CD14-positive monocyte (primary cell): ENCODE measurements at regions not wholly inside any gene's neighbourhood (a gene's known extent, or its start where the extent isn't known, plus 50 kb on each side); places are given as distances from the start of the nearest gene placed in this dataset.

Source experiments
- DNase-seq, 3 donors: peaks; one replicate each; pipeline ENCODE4 v3.0.0-alpha.2; 2011 to 2022
- H2AFZ ChIP-seq: 2 replicates; pipeline ENCODE4 v1.6.0; 2012; ENCODE audit warnings: mild to moderate bottlenecking, low read depth, low read length, inconsistent platforms; ENCODE audit not compliant: insufficient read depth, poor library complexity, severe bottlenecking
- H3K27ac ChIP-seq, 2 donors: 1 replicate in 1 of 2; 2 replicates in 1 of 2; pipeline ENCODE4 v1.5.1; 2012 to 2013; ENCODE audit warnings: low read length in 2 of 2, control low read depth in 1 of 2, inconsistent platforms in 1 of 2, low read depth in 1 of 2, mild to moderate bottlenecking in 1 of 2
- H3K27me3 ChIP-seq, 2 donors: one replicate each; pipeline versions ENCODE4 v1.6.0 to v1.6.1; 2011 to 2013; ENCODE audit warnings: low read length in 2 of 2; ENCODE audit not compliant: control insufficient read depth in 2 of 2, insufficient read depth in 2 of 2
- H3K36me3 ChIP-seq, 2 donors: replicated peaks in 1 of 2; 1 replicate in 1 of 2; 2 replicates in 1 of 2; pipeline versions ENCODE4 v1.5.1 to v1.6.1; 2012 to 2013; ENCODE audit warnings: low read length in 2 of 2, control low read depth in 1 of 2, inconsistent platforms in 1 of 2, mild to moderate bottlenecking in 1 of 2; ENCODE audit not compliant: insufficient read depth in 2 of 2, control insufficient read depth in 1 of 2
- H3K4me1 ChIP-seq, 2 donors: 1 replicate in 1 of 2; 2 replicates in 1 of 2; pipeline versions ENCODE4 v1.5.1 to v1.6.1; 2012 to 2013; ENCODE audit warnings: low read length in 2 of 2, control low read depth in 1 of 2, inconsistent platforms in 1 of 2, mild to moderate bottlenecking in 1 of 2, moderate library complexity in 1 of 2; ENCODE audit not compliant: insufficient read depth in 2 of 2, control insufficient read depth in 1 of 2
- H3K4me2 ChIP-seq: replicated peaks from 2 replicates; pipeline ENCODE3; 2012; ENCODE audit warnings: low read length, moderate library complexity, mild to moderate bottlenecking; ENCODE audit not compliant: poor library complexity, severe bottlenecking; ENCODE audit errors: extremely low read depth
- H3K4me3 ChIP-seq, 3 experiments: fragments of 200-600 bp in 1 of 3; sonication (generic) in 1 of 3; replicated peaks in 1 of 3; 1 replicate in 2 of 3; 2 replicates in 1 of 3; pipeline ENCODE4 v1.5.1; 2011 to 2013; ENCODE audit warnings: low read length in 3 of 3, mild to moderate bottlenecking in 3 of 3, control low read depth in 2 of 3, low read depth in 2 of 3, inconsistent platforms in 1 of 3, moderate library complexity in 1 of 3
- H3K79me2 ChIP-seq: 2 replicates; pipeline ENCODE4 v1.6.0; 2012; ENCODE audit warnings: mild to moderate bottlenecking, control low read depth, inconsistent platforms, low read length, moderate library complexity; ENCODE audit not compliant: insufficient read depth
- H3K9ac ChIP-seq: 2 replicates; pipeline ENCODE4 v1.6.0; 2017; ENCODE audit warnings: low read length, mild to moderate bottlenecking; ENCODE audit not compliant: insufficient read depth, poor library complexity, severe bottlenecking
- H3K9me3 ChIP-seq, 2 donors: replicated peaks in 1 of 2; 1 replicate in 1 of 2; 2 replicates in 1 of 2; pipeline versions ENCODE4 v1.5.1 to v1.6.1; 2012 to 2013; ENCODE audit warnings: low read length in 2 of 2, control low read depth in 1 of 2; ENCODE audit not compliant: control insufficient read depth in 1 of 2, insufficient read depth in 1 of 2
- H4K20me1 ChIP-seq: 2 replicates; pipeline ENCODE4 v1.6.0; 2012; ENCODE audit warnings: mild to moderate bottlenecking, low read length, control low read depth, moderate library complexity; ENCODE audit not compliant: insufficient read depth
- H3K27ac Mint-ChIP-seq, 7 donors: one replicate each; pipeline ENCODE4 v1.8.0; 2020; ENCODE audit warnings: mild to moderate bottlenecking in 7 of 7, mixed read lengths in 7 of 7, moderate library complexity in 6 of 7, inconsistent platforms in 2 of 7
- H3K27me3 Mint-ChIP-seq, 3 donors: one replicate each; pipeline ENCODE4 v1.8.0; 2021 to 2022; ENCODE audit warnings: low read depth in 3 of 3, mild to moderate bottlenecking in 3 of 3, mixed read lengths in 3 of 3, moderate library complexity in 3 of 3, inconsistent platforms in 1 of 3
- H3K36me3 Mint-ChIP-seq, 2 donors: one replicate each; pipeline ENCODE4 v1.8.0; 2020; ENCODE audit warnings: mixed read lengths in 2 of 2, inconsistent platforms in 1 of 2, mild to moderate bottlenecking in 1 of 2
- H3K4me1 Mint-ChIP-seq: one replicate; pipeline ENCODE4 v1.8.0; 2020; ENCODE audit warnings: mild to moderate bottlenecking, mixed read lengths
- H3K4me3 Mint-ChIP-seq, 2 donors: one replicate each; pipeline ENCODE4 v1.8.0; 2020; ENCODE audit warnings: mild to moderate bottlenecking in 2 of 2, mixed read lengths in 2 of 2, moderate library complexity in 1 of 2
- H3K9me3 Mint-ChIP-seq, 7 donors: one replicate each; pipeline ENCODE4 v1.8.0; 2020 to 2022; ENCODE audit warnings: mixed read lengths in 7 of 7, mild to moderate bottlenecking in 6 of 7, moderate library complexity in 6 of 7, inconsistent platforms in 2 of 7
- CTCF ChIP-seq: fragments of 200-600 bp; IDR thresholded peaks from one replicate; pipeline ENCODE4 v1.8.0; 2022; ENCODE audit warnings: antibody characterized with exemption, mild to moderate bottlenecking
- WGBS: methylation state at CpG from one replicate; pipeline ENCODE4 v1.1.5; 2013; ENCODE audit warnings: missing lambda C conversion rate; ENCODE audit not compliant: insufficient coverage; 5-methylcytosine and 5-hydroxymethylcytosine counted together
- intact Hi-C, 2 donors: fragments of 100-400 bp; cut with micrococcal nuclease; formaldehyde crosslinking; loops; one replicate each; pipeline versions ENCODE4 v1.15.0 to v1.15.1; 2023

- peak overlapping the region in 1 of 3 experiments; percentile 50 for H3K4me3 ChIP-seq
- Mint-ChIP-seq H3K4me3 (peak overlapping the region; percentile 71 to 95), H3K9me3 (peaks cover 0 to 4% (median 2%) of the 10 kb centered on the region in 7 donors), H3K4me1 (peaks cover 4% of the 10 kb centered on the region), H3K36me3 (peaks cover 0 to 1% of the 10 kb centered on the region in 2 donors), H3K27me3 (peaks cover 31 to 46% (median 45%) of the 10 kb centered on the region in 3 donors), H3K27ac (no peak overlapping the region)
- no peaks in the 10 kb centered on the region for H3K36me3 ChIP-seq
- no peaks in the 10 kb centered on the region for H4K20me1 ChIP-seq
- peaks cover 20 to 42% of the 10 kb centered on the region in 2 donors for H3K27me3 ChIP-seq
- peaks cover 0 to 4% of the 10 kb centered on the region in 2 donors for H3K9me3 ChIP-seq
- peaks cover 7 to 9% of the 10 kb centered on the region in 2 donors for H3K4me1 ChIP-seq
- peak overlapping the region; percentile 53 for H3K4me2 ChIP-seq
- WGBS: 2% methylated on average over 44 of the region's 51 CpGs
- peak overlapping the region; percentile 15 for H3K9ac ChIP-seq
- H3K27ac ChIP-seq: no peak overlapping the region
- intact Hi-C loops: loop anchor here (2.0 to 5.0 kb wide), 4 partner anchors 1440 to 1557 kb away; no protein-coding TSS in a partner anchor
- peak; percentile 100 for TF ChIP-seq CTCF
- H2AFZ ChIP-seq: peak overlapping the region; percentile 30
- DNase-seq: peak; percentile 12 to 39 (median 31)
- no peaks in the 10 kb centered on the region for H3K79me2 ChIP-seq
Measured at GRCh38 chr19:32224371-32225244, 120.8 kb upstream of the ZNF507 start.

GRCh38 chr19:32227561-32228165 lies 117.7 kb upstream of the ZNF507 start:
- H3K36me3 ChIP-seq: no peaks in the 10 kb centered on the region
- H3K27ac ChIP-seq: no peak overlapping the region
- H3K9me3 ChIP-seq: peaks cover 0 to 4% of the 10 kb centered on the region in 2 donors
- H3K27me3 ChIP-seq: peaks cover 20 to 38% of the 10 kb centered on the region in 2 donors
- Mint-ChIP-seq H3K36me3 (peaks cover 0 to 1% of the 10 kb centered on the region in 2 donors), H3K4me3 (no peak overlapping the region), H3K27me3 (peaks cover 31 to 41% (median 40%) of the 10 kb centered on the region in 3 donors), H3K4me1 (peaks cover 4% of the 10 kb centered on the region), H3K9me3 (peaks cover 0 to 4% (median 2%) of the 10 kb centered on the region in 7 donors), H3K27ac (no peak overlapping the region)
- H3K79me2 ChIP-seq: no peaks in the 10 kb centered on the region
- no peak for TF ChIP-seq CTCF
- no peak overlapping the region for H3K9ac ChIP-seq
- H3K4me2 ChIP-seq: no peak overlapping the region
- intact Hi-C loops: no loop called here
- no peak overlapping the region for H3K4me3 ChIP-seq
- H2AFZ ChIP-seq: no peak overlapping the region
- H3K4me1 ChIP-seq: peaks cover 7 to 9% of the 10 kb centered on the region in 2 donors
- no peak for DNase-seq
- WGBS: 93% methylated on average over 28 of the region's 29 CpGs
- no peaks in the 10 kb centered on the region for H4K20me1 ChIP-seq
